ENCODE measurements at regions not wholly inside any gene's neighbourhood (a gene's known extent, or its start where the extent isn't known, plus 50 kb on each side); places are given as distances from the start of the nearest gene placed in this dataset.

DNA sequence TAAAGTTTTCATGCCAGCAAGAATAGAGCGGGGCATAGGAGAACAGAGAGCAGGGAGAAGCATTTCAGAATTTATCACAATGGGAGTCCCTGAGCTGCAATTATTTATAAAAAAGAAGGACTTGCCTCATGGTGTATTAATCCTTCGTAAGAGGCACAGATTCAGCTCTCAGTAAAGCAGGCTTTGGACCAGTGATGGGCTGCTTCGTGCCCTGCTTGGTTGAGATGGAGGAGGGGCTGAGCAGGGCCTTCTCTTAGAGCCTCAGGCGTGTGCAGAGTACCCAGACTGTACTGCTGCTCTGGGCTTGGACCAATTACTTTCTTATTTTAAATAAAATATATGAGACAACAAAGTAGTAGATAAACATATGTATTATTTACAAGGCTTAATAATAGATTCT is 265.7 kb upstream of the SLC10A2 start:
- DNase-seq (ENCODE audit: low spot score) = no peak

DNA sequence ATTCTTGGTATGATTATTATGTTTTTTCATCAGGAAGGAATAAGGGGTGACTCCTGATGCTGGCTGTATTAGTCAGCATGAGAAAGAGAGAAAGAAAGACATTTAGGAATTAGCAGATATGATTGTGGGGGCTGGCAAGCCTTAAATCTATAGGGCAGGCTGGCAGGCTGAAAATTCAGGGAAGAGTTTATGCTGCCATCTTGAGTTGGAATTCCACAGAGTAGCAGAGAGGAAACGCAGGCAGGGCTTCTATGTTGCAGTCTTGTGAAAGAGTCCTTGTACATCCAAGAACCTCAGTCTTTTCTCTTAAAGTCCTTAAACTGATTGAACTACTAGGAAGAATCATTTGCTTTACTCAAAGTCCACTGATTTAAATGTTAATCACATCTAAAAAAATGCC is 262.7 kb upstream of the SLC10A2 start:
- no peak for DNase-seq (ENCODE audit: low spot score)

DNA sequence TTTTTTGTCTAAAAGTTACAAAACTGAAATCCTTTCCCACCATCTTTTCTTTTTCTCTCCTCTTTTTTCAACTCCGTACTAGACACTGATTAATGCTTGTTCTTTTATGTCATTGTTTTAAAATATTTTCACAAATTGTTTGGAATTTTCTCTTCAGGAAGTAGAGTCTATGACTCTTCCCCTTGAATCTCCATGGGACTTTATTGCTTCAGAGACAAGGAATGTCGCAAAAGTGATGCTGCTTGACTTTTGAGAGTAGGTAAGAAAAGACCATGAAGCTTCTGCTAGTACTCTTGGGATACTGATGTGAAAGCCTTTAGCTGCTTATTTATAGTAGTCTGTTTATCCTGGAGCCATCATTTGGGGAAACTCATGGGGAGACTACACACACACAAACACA is 260.1 kb upstream of the SLC10A2 start:
- no peak for DNase-seq (ENCODE audit: low spot score)

DNA sequence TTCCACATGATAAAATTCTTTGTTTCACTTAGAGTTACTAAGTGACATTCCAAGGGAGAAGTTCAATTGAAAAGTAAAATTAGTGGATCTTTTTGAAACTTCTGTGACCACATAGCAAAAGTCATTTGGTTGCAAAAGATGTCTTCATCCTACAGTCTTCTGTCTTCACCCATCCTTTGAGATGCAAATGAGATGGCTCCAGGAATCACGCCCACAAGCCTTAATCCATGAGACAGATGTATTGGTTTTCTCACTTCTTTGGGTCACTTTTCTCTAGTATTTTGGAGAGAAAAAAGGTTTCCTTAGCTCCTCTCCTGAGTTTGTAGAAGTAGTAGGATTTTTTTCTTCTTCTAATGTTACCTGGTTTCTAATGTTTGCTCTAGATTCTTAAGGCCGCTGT is 259.5 kb upstream of the SLC10A2 start:
- DNase-seq (ENCODE audit: low spot score) = no peak

DNA sequence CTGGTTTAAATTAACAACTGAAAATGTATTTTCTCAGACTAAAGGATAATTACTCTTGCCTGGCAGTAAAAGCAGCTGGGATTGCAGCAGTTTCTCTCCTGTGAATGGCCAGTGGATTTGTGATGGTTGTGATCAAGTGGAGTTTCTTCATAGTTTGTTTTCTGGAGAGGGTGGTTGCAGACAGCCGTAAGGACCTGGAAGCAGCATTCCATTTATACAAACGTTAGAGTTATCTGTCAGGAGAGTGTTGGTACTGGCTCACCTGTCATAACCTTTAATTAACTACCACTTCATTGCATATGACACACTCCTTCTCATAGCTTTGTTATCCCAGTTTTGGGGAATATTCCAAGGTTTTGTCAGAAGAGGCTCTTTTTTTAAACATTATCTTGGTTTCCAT is 258.4 kb upstream of the SLC10A2 start:
- no peak for DNase-seq (ENCODE audit: low spot score)

DNA sequence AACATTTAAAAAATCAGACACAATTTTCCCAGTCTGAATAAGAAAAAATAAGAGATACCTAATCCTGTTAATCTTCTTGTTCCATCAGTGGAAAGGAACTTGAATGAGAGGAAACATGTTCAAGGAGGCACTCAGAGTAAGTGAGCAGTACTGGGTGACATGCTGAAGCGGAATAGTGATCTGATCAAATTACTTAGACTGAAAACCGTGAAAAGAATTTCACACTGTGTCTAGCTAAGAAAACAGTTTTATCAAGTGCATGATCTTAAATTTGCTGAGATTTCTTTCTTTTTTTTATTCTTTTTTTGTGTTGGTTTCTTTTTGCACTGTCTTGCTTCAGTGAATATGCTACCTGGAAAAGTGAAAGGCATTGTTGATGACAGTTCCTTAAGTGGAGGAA is 249.5 kb upstream of the SLC10A2 start:
- no peak for DNase-seq (ENCODE audit: low spot score)

DNA sequence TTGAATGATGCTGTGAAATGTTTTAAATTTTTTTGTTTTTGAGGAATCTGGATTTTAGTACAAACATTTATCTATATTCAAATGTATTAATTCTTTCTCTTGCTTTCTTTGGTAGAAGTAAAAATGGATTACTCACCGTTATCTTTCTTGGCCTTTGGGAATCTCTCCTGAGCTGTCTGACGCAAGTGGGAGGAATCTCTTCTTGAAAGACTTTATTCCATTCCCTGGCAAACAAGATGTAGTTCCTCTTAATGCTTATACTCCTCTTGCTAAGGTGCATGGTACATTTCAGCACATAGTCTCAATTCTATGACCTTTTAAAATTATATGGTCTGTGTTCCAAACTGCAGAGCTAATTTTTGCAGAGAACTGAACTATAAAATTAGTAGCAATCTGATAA is 246.2 kb upstream of the SLC10A2 start:
- no peak for DNase-seq (ENCODE audit: low spot score)

DNA sequence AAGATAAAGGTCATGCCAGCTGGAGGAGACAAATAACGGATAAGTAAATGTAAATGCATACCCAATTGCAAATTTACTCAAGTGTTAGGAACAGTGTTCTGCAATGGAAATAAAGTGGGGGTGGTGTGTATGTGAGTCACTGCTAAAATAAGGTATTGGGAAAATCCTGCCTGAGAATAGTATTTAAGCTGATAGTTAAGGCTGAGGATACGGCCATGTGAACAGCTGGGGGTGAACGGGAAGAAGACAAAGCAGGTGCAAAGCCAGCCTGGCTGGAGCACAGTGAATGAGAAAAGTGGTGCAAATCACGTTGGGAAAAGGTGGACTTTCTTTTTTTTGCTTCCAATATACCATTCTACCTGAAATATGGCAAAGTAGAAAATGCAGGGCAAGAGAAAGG is 242.4 kb upstream of the SLC10A2 start:
- no peak for DNase-seq (ENCODE audit: low spot score)

DNA sequence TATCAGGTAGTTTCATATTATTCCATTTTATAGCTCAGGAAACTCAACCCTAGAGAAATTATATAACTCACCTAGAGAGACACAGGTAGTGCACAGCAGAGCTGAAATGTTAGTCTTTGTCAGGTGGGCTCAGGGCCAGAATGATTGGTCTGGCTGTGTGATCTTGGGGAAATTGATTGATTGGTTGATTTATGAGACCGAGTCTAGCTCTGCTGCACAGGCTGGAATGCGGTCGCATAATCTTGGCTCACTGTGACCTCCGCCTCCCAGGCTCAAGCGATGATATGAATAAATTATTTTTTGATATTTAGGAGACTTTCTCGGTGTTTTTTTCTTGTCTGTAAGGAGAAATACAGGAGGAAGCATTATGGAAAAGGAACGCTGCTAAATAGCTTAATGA is 239.9 kb upstream of the SLC10A2 start:
- no peak for DNase-seq (ENCODE audit: low spot score)

DNA sequence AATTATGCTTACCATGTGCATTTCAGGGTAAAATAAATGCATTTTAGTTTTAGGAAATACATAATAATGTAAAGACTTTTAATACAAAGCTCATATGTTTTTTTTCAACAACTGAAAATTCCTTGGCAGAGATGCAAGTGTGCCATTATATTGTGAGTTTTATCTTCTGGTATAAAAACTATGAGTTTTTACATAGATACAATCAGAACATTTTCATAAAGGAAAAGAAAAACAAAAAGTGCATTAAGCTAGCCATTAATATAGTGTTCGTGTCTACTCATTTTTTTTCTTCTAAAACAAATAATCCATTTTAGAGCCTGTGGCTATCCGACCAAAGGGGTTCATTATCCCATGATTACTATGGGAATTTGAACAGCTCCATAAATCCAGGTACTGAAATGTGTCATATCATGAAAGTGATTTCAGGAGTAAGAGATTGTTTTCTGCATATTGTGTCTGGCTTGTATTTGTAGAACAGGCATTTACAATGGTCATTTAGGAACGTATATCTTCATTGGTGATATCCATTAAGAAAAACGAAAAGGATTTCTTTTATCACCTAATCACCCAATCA is 236.9 kb upstream of the SLC10A2 start:
- DNase-seq (ENCODE audit: low spot score) = no peak

DNA sequence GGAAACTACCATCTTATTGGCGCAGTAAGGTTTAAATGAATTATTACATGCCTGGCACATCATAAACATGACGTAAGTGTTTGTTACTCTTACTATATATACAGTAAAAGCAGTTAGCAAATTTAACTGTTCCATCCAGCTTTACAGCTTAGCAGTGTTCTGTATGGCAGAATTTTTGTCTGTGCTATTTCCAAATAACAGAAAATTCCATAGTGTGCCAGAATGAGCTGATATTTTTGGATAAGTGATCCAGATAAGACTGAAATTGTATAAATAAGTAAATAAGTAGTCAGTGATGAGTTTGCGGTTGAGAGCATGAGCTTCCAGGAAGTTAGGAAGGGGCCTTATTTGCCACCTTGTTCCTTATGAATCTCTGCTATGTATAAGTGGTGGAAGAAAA is 236.5 kb upstream of the SLC10A2 start:
- DNase-seq (ENCODE audit: low spot score) = no peak

DNA sequence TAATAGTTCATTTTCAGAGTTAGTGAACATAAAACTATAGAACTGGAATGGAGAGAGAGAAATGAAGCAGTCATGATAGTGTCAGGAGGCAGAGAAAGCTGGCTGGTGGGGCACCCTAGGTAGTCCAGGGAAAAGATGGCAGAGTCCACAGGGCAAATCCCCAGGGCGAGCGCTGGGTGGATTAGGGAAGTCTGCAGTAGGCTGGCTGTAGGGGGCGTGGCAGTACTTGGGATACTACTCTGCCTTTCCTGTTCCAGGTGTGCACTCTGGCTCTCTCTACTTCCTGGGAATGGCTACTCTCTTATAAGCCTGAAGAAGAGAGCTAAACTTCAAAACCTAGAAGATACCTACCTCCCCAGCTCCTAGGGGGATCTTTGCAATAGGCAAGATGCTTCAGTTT is 232.9 kb upstream of the SLC10A2 start:
- no peak for DNase-seq (ENCODE audit: low spot score)

DNA sequence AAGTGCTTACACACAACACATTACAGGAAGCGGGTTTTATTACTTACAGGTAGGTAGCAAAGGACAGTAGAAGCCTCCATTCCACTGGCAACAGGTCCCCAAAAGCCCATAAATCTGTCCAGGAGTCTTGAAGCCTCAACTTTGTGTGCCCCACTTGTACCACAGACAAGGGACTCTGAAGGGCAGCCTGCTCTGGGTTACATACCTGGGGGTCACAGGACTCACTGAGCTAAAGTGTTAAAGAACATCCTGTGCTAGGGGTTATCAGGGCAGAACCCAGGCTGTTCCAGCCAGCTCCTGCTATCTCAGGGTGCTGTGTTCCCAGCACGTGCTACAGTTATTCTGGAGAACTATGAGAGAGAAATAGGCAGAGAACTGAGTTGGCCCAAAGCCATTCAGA is 230.9 kb upstream of the SLC10A2 start:
- no peak for DNase-seq (ENCODE audit: low spot score)

DNA sequence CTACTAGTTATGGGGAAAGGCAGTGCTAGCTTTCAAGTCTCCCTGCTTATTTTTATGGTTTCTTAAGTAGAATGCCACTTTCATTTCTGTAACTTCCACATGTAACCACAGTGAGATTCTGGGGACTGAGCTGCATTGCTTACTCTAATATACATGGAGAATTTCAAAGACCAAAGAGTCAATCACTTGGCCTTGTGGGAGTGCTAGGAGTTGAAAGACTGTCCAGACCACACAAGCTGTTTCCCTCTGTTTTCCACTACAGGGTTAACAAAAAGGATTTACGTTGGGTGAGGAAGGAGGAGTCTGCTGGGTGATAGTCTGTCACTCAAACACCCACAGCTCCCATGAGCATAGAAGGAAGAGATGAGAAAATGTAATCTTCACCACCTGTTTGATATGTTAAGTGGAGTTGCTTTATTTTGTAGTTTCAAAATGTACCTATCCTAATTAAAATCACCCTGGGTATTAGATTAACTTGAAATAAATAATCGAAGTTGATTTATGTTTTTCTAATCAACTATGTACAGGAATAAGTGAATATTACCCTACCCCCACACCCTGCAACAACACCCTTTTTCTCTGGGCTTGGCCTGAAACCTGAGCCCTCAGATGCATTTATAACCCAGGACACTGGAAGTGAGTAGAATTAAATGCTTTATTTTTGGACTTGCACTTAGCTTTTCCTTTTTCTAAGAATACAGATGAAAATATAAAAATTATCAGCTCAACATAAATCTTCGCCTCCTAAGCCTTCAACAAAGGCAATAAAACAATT is 225.8 kb upstream of the SLC10A2 start:
- no peak for DNase-seq (ENCODE audit: low spot score)

DNA sequence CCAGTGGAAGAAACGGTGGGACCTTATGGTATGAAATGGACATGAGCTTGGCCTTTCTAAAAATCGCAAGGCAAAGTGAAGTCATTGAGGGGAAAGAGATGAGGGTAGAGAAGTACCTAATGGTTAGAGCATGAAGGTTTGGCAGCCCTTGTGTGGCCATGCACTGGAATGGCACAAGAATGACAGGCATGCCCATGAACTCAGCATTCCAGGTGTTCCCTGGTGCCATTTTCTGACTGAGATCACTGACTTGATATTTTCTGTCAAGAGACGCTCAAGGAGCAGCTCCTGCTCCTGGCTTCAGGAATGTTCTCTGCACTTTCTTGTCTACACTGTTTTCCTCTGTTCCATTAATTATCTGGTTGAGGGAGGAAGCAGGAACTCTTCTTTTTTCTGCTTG is 225.0 kb upstream of the SLC10A2 start:
- DNase-seq (ENCODE audit: low spot score) = no peak

DNA sequence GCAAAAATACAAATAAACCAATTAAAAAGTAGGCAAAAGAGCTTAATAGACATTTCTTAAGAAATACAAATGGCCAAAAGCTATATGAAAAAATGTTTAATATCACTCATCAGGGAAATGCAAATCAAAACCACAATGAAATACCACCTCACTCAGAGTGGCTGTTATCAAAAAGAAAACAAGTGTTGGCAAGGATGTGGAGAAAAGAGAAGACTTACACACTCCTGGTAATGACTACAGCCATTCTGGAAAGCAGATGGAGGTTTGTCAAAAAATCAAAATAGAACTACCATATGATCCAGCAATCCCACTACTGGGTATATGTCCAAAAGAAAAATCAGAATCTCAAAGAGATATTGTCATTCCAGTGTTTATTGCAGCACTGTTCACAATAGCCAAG is 223.5 kb upstream of the SLC10A2 start:
- no peak for DNase-seq (ENCODE audit: low spot score)

DNA sequence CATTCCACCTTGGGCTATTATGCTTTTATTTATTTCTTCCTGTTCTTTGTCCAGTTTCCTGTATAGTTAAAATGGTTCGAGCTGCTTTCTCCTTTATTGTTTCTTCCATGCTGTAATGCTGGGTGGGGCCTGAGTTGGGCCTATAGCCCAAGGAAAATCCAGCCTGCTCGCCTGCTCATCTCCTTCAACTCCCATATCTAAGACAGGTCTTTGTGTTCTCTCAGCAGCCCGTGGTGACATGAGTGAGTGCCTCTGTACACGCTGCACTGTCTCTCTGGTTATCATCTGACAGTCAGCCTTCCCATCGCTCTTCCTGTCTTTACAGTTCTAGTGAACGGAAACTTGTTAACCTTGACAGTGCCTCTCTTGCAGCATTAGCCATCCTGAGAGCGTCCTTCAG is 221.9 kb upstream of the SLC10A2 start:
- no peak for DNase-seq (ENCODE audit: low spot score)

DNA sequence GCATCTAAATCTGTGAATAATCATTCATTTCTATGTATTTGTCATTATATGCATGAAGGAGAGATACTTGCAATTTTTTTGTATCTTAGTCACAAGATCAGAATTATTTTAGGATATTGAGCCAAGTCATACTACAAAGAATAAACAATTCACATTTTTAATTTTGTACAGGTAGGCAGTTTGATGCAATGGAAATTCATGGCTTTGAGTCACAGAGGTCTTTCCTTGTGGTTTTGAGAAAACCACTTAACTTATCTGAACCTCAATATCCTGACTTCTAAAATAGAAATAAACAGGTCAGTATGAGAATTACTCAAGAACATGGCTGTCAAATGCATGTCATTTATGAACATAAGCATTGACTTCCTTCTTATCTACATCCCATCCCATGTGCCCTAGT is 221.4 kb upstream of the SLC10A2 start:
- no peak for DNase-seq (ENCODE audit: low spot score)

DNA sequence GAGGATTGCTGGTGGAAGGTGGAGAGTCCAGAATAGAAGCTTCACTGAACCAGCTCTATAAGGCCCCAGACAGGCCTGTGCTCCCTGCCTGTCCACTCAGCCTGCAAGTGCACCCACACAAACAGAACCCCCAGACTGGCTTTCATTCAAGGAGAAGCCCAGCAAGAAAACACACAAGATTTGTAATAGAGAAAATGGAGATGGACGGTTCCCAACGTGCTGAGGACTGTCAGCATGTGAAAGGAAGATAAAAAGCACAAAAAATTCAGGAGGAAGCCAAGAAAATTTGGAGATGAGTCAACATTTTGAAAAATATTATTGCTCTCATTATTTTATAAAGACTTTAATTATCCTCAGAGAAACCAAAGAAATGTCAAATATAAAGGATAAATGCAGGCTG is 218.2 kb upstream of the SLC10A2 start:
- no peak for DNase-seq (ENCODE audit: low spot score)

DNA sequence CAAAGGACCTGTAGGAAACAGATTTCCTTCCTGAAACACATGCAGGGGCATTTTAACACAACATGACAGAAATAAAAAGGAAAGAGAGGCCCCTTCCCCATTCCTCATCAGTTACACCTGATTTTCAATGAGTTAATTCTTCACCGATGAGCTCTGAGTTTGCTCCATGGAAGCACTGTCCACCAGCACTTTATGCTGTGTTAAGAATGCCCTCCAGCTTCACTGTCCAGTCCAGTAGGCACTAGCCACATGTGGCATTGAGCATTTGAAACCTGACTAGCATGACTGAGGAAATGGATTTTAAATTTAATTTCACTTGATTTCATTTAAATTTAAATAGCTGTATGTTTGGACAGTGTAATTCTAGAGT is 217.2 kb upstream of the SLC10A2 start:
- no peak for DNase-seq (ENCODE audit: low spot score)

DNA sequence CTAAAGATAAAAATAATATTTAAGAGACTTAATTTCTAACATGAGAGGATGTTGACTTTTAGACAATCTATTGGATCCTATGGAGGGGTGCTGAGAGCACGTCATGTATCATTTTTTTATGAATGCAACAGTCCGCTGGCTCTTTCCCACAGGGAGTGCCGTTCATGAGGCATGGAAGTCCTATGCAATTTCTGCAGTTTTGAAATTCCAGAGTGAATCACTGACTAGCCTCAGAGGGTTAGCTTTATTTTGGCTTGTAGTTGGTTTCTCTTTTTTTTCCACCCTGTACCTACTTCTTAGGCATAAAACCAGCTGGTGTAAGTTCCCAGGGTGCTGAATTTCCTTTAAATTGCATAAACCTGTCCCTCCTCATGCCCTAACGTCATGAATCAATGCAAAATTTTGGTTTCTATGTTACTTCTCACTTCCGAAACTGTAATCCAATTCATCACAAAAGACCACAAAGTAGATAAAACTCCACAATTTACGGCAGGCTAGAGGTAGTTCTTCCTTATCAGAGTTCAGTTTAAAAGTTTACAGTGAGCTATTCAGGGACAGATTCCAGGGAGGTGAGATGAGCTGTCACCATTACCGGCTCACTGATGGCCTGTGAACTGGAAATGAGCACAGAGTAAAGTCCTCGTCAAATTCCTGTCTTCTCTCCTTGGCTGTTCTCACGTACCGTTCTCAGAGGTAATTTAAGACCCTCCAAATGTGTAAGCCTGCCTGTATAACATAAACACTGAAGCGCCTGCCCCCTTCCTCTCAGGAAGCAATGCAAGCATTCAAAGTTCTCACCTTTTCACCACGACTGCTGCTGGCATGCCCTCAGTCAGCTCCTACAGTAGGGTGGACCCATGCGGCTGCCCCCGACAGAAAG is 216.6 kb upstream of the SLC10A2 start:
- DNase-seq (ENCODE audit: low spot score) = peak; percentile 3

DNA sequence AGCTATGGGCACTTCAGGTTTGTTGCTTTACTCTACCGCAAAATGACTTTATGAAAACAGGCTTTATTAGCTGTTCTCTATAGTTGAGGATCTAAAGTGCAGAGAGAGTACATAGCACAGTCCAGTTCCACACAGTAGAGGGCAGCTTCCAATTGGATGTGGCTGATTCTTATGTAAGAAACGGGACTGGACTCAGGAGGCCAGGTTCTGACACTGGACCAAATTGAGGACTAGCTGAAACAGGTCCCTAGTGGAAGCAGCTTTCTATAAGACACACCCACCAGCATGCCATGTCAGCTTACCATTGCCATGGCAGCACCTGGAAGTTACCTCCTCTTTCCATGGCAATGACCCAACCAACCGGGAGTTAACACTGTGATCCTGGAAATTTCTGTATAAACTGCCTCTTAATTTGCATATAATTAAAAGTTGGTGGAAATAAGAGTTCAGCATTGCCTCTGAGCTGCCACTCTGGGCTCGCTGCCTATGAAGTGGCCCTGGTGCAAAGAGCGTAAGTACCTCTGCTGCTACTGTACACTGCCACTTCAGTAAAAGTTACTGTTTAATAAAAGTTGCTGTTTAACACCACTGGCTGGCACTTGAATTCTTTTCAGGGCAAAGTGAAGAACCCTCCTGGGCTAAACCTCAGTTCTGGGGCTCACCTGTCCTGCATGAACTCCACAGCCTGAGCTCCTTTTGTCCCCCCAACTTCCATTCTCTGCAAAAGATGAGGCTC is 211.9 kb upstream of the SLC10A2 start:
- no peak for DNase-seq (ENCODE audit: low spot score)

All from AG08395 (cell line).